GM12878 (cell line): ENCODE measurements at regions not wholly inside any gene's neighbourhood (a gene's known extent, or its start where the extent isn't known, plus 50 kb on each side); places are given as distances from the start of the nearest gene placed in this dataset.

ENCODE experiments used
- ATAC-seq: fragments of 200-7000 bp; cut with Tn5 transposase; 3 replicates; pipeline ENCODE4 v1.9.1; 2020; ENCODE audit warnings: mild to moderate bottlenecking, moderate library complexity
- BruUV-seq: library from RNA; stranded (reverse); fragments of 400-500 nt; replicated peaks from 2 replicates; lab custom pipeline; 2021; lab: Mats Ljungman, UMichigan
- CTCF ChIA-PET: fragments of 300-600 bp; sonication (Branson Sonifier 250); formaldehyde crosslinking; extraction: SDS; loops from one replicate; lab custom pipeline; 2021; ENCODE audit warnings: inconsistent platforms; lab: Yijun Ruan, JAX
- POLR2A ChIA-PET: fragments of 350-600 bp; formaldehyde crosslinking; extraction: SDS; loops from one replicate; lab custom pipeline; 2021; ENCODE audit warnings: inconsistent platforms; lab: Charles Lee
- RAD21 ChIA-PET: fragments of 300-600 bp; sonication (Branson Sonifier 250); formaldehyde crosslinking; loops from one replicate; lab custom pipeline; 2023; ENCODE audit warnings: antibody characterized with exemption; ENCODE audit not compliant: unreplicated experiment; lab: Charles Lee
- SMC1A ChIA-PET: fragments of 300-600 bp; sonication (Branson Sonifier 250); formaldehyde crosslinking; loops from one replicate; lab custom pipeline; 2023; ENCODE audit not compliant: unreplicated experiment, uncharacterized antibody; lab: Charles Lee
- DNase-seq: peaks from one replicate; pipeline ENCODE4 v3.0.0-alpha.2; 2011; ENCODE audit warnings: low read depth, low spot score
- FAIRE-seq: peaks from 3 replicates; lab custom pipeline; 2011; peaks lifted over from hg19 to GRCh38; lab: Jason Lieb, UNC
- H2AFZ ChIP-seq: 2 replicates; pipeline ENCODE4 v1.6.0; 2011; ENCODE audit warnings: low read depth, low read length, control low read depth; ENCODE audit not compliant: control insufficient read depth
- H3K27ac ChIP-seq: 2 replicates; pipeline ENCODE4 v1.5.1; 2011; ENCODE audit warnings: control low read depth; ENCODE audit not compliant: control insufficient read depth, insufficient read depth
- H3K27me3 ChIP-seq, 2 experiments: replicated peaks in 1 of 2; 2 replicates each; pipeline versions ENCODE4 v1.6.0 to v1.6.1; 2011; ENCODE audit warnings: low read length in 1 of 2; ENCODE audit not compliant: control insufficient read depth in 2 of 2, insufficient read depth in 2 of 2
- H3K36me3 ChIP-seq, 2 experiments: 2 replicates each; pipeline ENCODE4 v1.5.1; 2011; ENCODE audit warnings: low read length in 1 of 2; ENCODE audit not compliant: control insufficient read depth in 2 of 2, insufficient read depth in 2 of 2
- H3K4me1 ChIP-seq: 2 replicates; pipeline ENCODE4 v1.6.1; 2011; ENCODE audit warnings: mild to moderate bottlenecking, low read length, moderate library complexity, mixed read lengths; ENCODE audit not compliant: control insufficient read depth, insufficient read depth
- H3K4me2 ChIP-seq: 2 replicates; pipeline ENCODE4 v1.6.0; 2011; ENCODE audit warnings: control low read depth; ENCODE audit not compliant: control insufficient read depth, insufficient read depth
- H3K4me3 ChIP-seq: fragments of 200-600 bp; sonication (generic); 2 replicates; pipeline ENCODE4 v1.5.1; 2016
- H3K79me2 ChIP-seq: 2 replicates; pipeline ENCODE4 v1.6.0; 2011; ENCODE audit warnings: low read length; ENCODE audit not compliant: control insufficient read depth, insufficient read depth
- H3K9ac ChIP-seq: 2 replicates; pipeline ENCODE4 v1.8.0; 2011; ENCODE audit warnings: low read length, control low read depth, mixed read lengths; ENCODE audit not compliant: control insufficient read depth, insufficient read depth
- H3K9me3 ChIP-seq: replicated peaks from 3 replicates; pipeline ENCODE4 v1.5.1; 2011; ENCODE audit warnings: mild to moderate bottlenecking, low read length; ENCODE audit not compliant: control insufficient read depth, insufficient read depth
- H4K20me1 ChIP-seq: 2 replicates; pipeline ENCODE4 v1.6.0; 2011; ENCODE audit not compliant: control insufficient read depth, insufficient read depth
- CHD1 ChIP-seq: IDR thresholded peaks from 2 replicates; pipeline ENCODE4 v1.6.1; 2012; ENCODE audit warnings: low read depth, low read length, improper control_type of control experiment
- CTCF ChIP-seq, 3 experiments: IDR thresholded peaks in 2 of 3; conservative IDR thresholded peaks in 1 of 3; 2 replicates each; pipeline ENCODE4 v1.5.1; 2011; ENCODE audit warnings: low read depth in 3 of 3, low read length in 3 of 3, mild to moderate bottlenecking in 3 of 3, control low read depth in 2 of 3, moderate library complexity in 2 of 3, inconsistent platforms in 1 of 3, mixed read lengths in 1 of 3; ENCODE audit not compliant: control insufficient read depth in 2 of 3, insufficient read depth in 1 of 3; ENCODE audit errors: extremely low read depth in 1 of 3
- GABPA ChIP-seq: IDR thresholded peaks from 2 replicates; pipeline ENCODE4 v1.6.1; 2014; ENCODE audit warnings: antibody characterized with exemption, low read depth, mild to moderate bottlenecking, inconsistent platforms
- KAT2A ChIP-seq: conservative IDR thresholded peaks from 2 replicates; pipeline ENCODE4 v1.6.1; 2011; ENCODE audit warnings: low read depth, low read length; ENCODE audit not compliant: control insufficient read depth
- KLF5 ChIP-seq: fragments of 450-650 bp; IDR thresholded peaks from 2 replicates; pipeline ENCODE4 v1.6.1; 2014; ENCODE audit warnings: mild to moderate bottlenecking; ENCODE audit not compliant: partially characterized antibody
- PML ChIP-seq: IDR thresholded peaks from 2 replicates; pipeline ENCODE4 v1.6.1; 2012; ENCODE audit warnings: low read length, inconsistent platforms
- POLR2AphosphoS5 ChIP-seq: IDR thresholded peaks from 2 replicates; pipeline ENCODE4 v1.6.1; 2011; ENCODE audit warnings: mild to moderate bottlenecking, low read length, inconsistent platforms
- RAD21 ChIP-seq: IDR thresholded peaks from 2 replicates; pipeline ENCODE4 v1.6.1; 2011; ENCODE audit warnings: mild to moderate bottlenecking, low read depth, low read length, moderate library complexity; ENCODE audit not compliant: insufficient read depth
- SMARCA5 ChIP-seq: fragments of 450-650 bp; IDR thresholded peaks from 2 replicates; pipeline ENCODE4 v1.6.1; 2017; ENCODE audit warnings: mild to moderate bottlenecking
- TAF1 ChIP-seq: IDR thresholded peaks from 2 replicates; pipeline ENCODE4 v1.6.1; 2011; ENCODE audit warnings: mild to moderate bottlenecking, low read depth, low read length, borderline replicate concordance
- TARDBP ChIP-seq: IDR thresholded peaks from 2 replicates; pipeline ENCODE4 v1.6.1; 2016; ENCODE audit warnings: borderline replicate concordance
- USF1 ChIP-seq: IDR thresholded peaks from 2 replicates; pipeline ENCODE4 v1.6.1; 2011; ENCODE audit warnings: borderline replicate concordance, low read depth, mild to moderate bottlenecking, moderate library complexity, mixed read lengths, low read length; ENCODE audit not compliant: insufficient read depth; ENCODE audit errors: extremely low read length
- ZBTB33 ChIP-seq: fragments of 450-650 bp; IDR thresholded peaks from 2 replicates; pipeline ENCODE4 v1.6.1; 2017; ENCODE audit warnings: mild to moderate bottlenecking
- ZNF24 ChIP-seq: fragments of 450-650 bp; IDR thresholded peaks from 2 replicates; pipeline ENCODE4 v1.6.1; 2017; ENCODE audit warnings: antibody characterized with exemption, mild to moderate bottlenecking
- WGBS: methylation state at CpG from one replicate; pipeline ENCODE4 v1.1.6; 2016; ENCODE audit warnings: low lambda C conversion rate; ENCODE audit not compliant: insufficient replicate concordance, insufficient coverage; ENCODE audit errors: missing lambda C conversion rate; 5-methylcytosine and 5-hydroxymethylcytosine counted together
- in situ Hi-C: fragments of 300-500 bp; cut with MboI; formaldehyde crosslinking; loops from 9 replicates; pipeline ENCODE4 v1.14.3; 2018; ENCODE audit warnings: mixed read lengths
- intact Hi-C: fragments of 100-400 bp; cut with micrococcal nuclease; formaldehyde crosslinking; loops from one replicate; pipeline ENCODE4 v1.14.2; 2022; ENCODE audit not compliant: unreplicated experiment

GRCh38 chr3:182596676-182597410 is 196.5 kb upstream of the ATP11B start:
- ChIA-PET SMC1A (no interaction called here), RAD21 (no interaction called here), CTCF (no interaction called here), POLR2A (interaction anchor here (0.6 kb wide), 1 partner anchor 77 kb away, joined by 3 read pairs; no protein-coding TSS in a partner anchor)
- no peak for TF ChIP-seq PML
- no peak for TF ChIP-seq TARDBP
- TF ChIP-seq POLR2AphosphoS5, result no peak
- no peak for TF ChIP-seq KAT2A
- no peak for TF ChIP-seq SMARCA5
- H3K4me3 ChIP-seq, result no peak overlapping the region
- no peaks in the 10 kb centered on the region for H3K36me3 ChIP-seq
- H3K27me3 ChIP-seq, result no peaks in the 10 kb centered on the region
- WGBS, result 53% methylated on average over 17 of the region's 17 CpGs
- DNase-seq (no peak), FAIRE-seq (no peak), ATAC-seq (no peak)
- H3K4me2 ChIP-seq, result no peak overlapping the region
- no peak overlapping the region for H3K9ac ChIP-seq
- H3K9me3 ChIP-seq, result no peaks in the 10 kb centered on the region
- no peak overlapping the region for H3K27ac ChIP-seq
- intact Hi-C loops, result no loop called here
- H3K4me1 ChIP-seq, result no peaks in the 10 kb centered on the region
- H2AFZ ChIP-seq, result no peak overlapping the region
- no TSS peak for BruUV-seq
- no peaks in the 10 kb centered on the region for H4K20me1 ChIP-seq
- in situ Hi-C loops, result no loop called here
- H3K79me2 ChIP-seq, result no peaks in the 10 kb centered on the region

- ATAC-seq (no peak), FAIRE-seq (no peak), DNase-seq (no peak)
- ChIA-PET SMC1A (no interaction called here), POLR2A (no interaction called here), RAD21 (no interaction called here), CTCF (no interaction called here)
- intact Hi-C loops, result no loop called here
- Histone ChIP-seq H3K9me3 (no peaks in the 10 kb centered on the region), H3K36me3 (no peaks in the 10 kb centered on the region), H2AFZ (no peak overlapping the region), H4K20me1 (no peaks in the 10 kb centered on the region), H3K27ac (no peak overlapping the region), H3K9ac (no peak overlapping the region), H3K4me2 (no peak overlapping the region), H3K4me1 (no peaks in the 10 kb centered on the region), H3K4me3 (no peak overlapping the region), H3K27me3 (no peaks in the 10 kb centered on the region), H3K79me2 (no peaks in the 10 kb centered on the region)
- in situ Hi-C loops, result no loop called here
- BruUV-seq, result no TSS peak
- WGBS, result 10% methylated on average over 3 of the region's 3 CpGs
- TF ChIP-seq TAF1 (no peak), USF1 (no peak), ZBTB33 (no peak), RAD21 (no peak), KLF5 (no peak), GABPA (no peak), CHD1 (no peak), CTCF (IDR thresholded peaks at IDR 0.05 in 2 of 3, conservative IDR thresholded peaks at IDR 0.05 in 1 of 3; ENCODE audit: control insufficient read depth in 2 of 3, extremely low read depth in 1 of 3, insufficient read depth in 1 of 3, low read depth in 3 of 3, low read length in 3 of 3) (no peak), ZNF24 (no peak)
These were observed 195.7 kb upstream of the ATP11B start for GRCh38 chr3:182597621-182598041.
